ENCODE measurements at regions not wholly inside any gene's neighbourhood (a gene's known extent, or its start where the extent isn't known, plus 50 kb on each side); places are given as distances from the start of the nearest gene placed in this dataset.

DNA sequence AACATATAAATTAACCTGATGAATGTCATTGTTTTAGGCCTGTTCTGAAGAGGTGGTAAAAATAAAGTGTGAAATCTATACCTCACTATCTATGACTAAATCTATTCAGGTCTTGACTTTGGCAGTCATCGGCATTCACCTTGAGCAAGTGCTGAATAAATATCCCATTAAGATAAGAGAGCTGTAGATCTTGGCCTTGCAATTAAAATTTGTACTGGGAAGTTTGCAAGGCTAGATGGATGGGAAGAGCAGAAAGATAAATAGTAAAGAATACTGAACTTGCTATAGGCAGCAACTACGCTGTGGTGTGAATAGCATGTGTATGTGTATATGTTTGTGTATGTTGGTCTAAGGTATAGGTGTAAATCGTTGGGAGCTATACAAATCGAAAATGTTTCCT lies 325.9 kb upstream of the PRICKLE1 start:
- no peaks in the 10 kb centered on the region for H3K9me3 ChIP-seq (replicated peaks; ENCODE audit: control insufficient read depth, insufficient read depth, low read length)
- no peak overlapping the region for H3K27ac ChIP-seq (ENCODE audit: insufficient read depth, low read depth, low read length)
- no peaks in the 10 kb centered on the region for H4K20me1 ChIP-seq (replicated peaks; ENCODE audit: control insufficient read depth, extremely low read depth, insufficient read depth, low read length)
- H3K9ac ChIP-seq (replicated peaks; ENCODE audit: extremely low read depth, insufficient read depth, low read length): no peak overlapping the region
- BruUV-seq (replicated peaks): no TSS peak
- no peaks in the 10 kb centered on the region for H3K27me3 ChIP-seq (ENCODE audit: control insufficient read depth in 2 of 2, insufficient read depth in 2 of 2, low read length in 2 of 2)
- no peaks in the 10 kb centered on the region for H3K79me2 ChIP-seq (ENCODE audit: control insufficient read depth, insufficient read depth, low read length)
- H3K4me2 ChIP-seq (ENCODE audit: insufficient read depth, low read length): no peak overlapping the region
- TF ChIP-seq POLR2AphosphoS5 (IDR thresholded peaks at IDR 0.05; ENCODE audit: insufficient read depth, low read depth, low read length): no peak
- H3K36me3 ChIP-seq (ENCODE audit: control insufficient read depth in 2 of 2, extremely low read depth in 1 of 2, insufficient read depth in 2 of 2, low read length in 2 of 2): no peaks in the 10 kb centered on the region
- DNase-seq (ENCODE audit: low read depth, low spot score): no peak
- ChIA-PET POLR2A (no interaction called here), CTCF (interaction anchor here (1.0 kb wide), 1 partner anchor 46 kb away, joined by 3 read pairs; no protein-coding TSS in a partner anchor)
- H3K9me1 ChIP-seq (replicated peaks; ENCODE audit: control insufficient read depth, extremely low read depth, insufficient read depth, low read length): no peaks in the 10 kb centered on the region
- H2AFZ ChIP-seq (ENCODE audit: low read depth, low read length): no peak overlapping the region
- H3K4me1 ChIP-seq (ENCODE audit: control insufficient read depth, extremely low read depth, insufficient read depth, low read length): no peaks in the 10 kb centered on the region
- intact Hi-C loops (cut with micrococcal nuclease) (no loop called here), dilution Hi-C loops (cut with MboI; ENCODE audit: extremely low pct_ligation_motif_present, low sequenced_read_pairs) (no loop called here)
- no peak overlapping the region for H3K4me3 ChIP-seq (replicated peaks in 1 of 3; ENCODE audit: insufficient read depth in 1 of 3, low read depth in 1 of 3, low read length in 3 of 3)
- FAIRE-seq: no peak

DNA sequence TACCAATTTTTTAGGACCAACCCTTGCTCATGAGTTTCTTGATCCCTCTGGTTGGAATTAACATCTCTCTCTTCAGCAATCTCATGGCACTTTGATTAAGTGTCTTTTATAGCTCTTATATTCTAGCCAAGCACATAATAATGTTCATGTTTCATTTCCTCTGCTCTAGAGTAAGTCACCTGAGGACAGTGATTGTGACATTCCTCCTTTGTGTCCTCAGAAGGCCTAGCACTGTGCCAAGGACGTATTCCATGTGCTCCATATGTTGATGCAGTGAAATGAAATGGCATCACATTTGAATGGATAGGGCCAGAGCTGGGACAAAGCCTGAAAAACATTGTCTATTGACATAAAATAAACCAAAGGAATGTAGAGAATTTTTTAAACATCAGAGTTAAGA lies 322.8 kb upstream of the PRICKLE1 start:
- ChIA-PET CTCF (interaction anchor here (0.8 to 1.0 kb wide), 2 partner anchors 12 to 48 kb away, joined by 3 read pairs; no protein-coding TSS in a partner anchor), POLR2A (no interaction called here)
- no peak overlapping the region for H3K4me3 ChIP-seq (replicated peaks in 1 of 3; ENCODE audit: insufficient read depth in 1 of 3, low read depth in 1 of 3, low read length in 3 of 3)
- H3K27ac ChIP-seq (ENCODE audit: insufficient read depth, low read depth, low read length): no peak overlapping the region
- H3K27me3 ChIP-seq (ENCODE audit: control insufficient read depth in 2 of 2, insufficient read depth in 2 of 2, low read length in 2 of 2): no peaks in the 10 kb centered on the region
- DNase-seq (ENCODE audit: low read depth, low spot score) (no peak), FAIRE-seq (no peak)
- intact Hi-C loops (cut with micrococcal nuclease): no loop called here
- H3K36me3 ChIP-seq (ENCODE audit: control insufficient read depth in 2 of 2, extremely low read depth in 1 of 2, insufficient read depth in 2 of 2, low read length in 2 of 2): no peaks in the 10 kb centered on the region
- TF ChIP-seq, protein P1, sequence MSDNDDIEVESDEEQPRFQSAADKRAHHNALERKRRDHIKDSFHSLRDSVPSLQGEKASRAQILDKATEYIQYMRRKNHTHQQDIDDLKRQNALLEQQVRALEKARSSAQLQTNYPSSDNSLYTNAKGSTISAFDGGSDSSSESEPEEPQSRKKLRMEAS (IDR thresholded peaks at IDR 0.05; ENCODE audit: insufficient read depth, insufficient read length): no peak
- TF ChIP-seq EZH2 (IDR thresholded peaks at IDR 0.05; ENCODE audit: borderline replicate concordance, low read depth, low read length, severe bottlenecking) (no peak), MYC (IDR thresholded peaks at IDR 0.05; ENCODE audit: low read depth, low read length) (no peak), JUN (IDR thresholded peaks at IDR 0.05; ENCODE audit: borderline replicate concordance, insufficient read depth, insufficient read length, low read depth) (no peak), GATA2 (IDR thresholded peaks at IDR 0.05; ENCODE audit: insufficient read depth, insufficient read length, low read depth, low read length) (no peak)
- TF ChIP-seq, protein P2, sequence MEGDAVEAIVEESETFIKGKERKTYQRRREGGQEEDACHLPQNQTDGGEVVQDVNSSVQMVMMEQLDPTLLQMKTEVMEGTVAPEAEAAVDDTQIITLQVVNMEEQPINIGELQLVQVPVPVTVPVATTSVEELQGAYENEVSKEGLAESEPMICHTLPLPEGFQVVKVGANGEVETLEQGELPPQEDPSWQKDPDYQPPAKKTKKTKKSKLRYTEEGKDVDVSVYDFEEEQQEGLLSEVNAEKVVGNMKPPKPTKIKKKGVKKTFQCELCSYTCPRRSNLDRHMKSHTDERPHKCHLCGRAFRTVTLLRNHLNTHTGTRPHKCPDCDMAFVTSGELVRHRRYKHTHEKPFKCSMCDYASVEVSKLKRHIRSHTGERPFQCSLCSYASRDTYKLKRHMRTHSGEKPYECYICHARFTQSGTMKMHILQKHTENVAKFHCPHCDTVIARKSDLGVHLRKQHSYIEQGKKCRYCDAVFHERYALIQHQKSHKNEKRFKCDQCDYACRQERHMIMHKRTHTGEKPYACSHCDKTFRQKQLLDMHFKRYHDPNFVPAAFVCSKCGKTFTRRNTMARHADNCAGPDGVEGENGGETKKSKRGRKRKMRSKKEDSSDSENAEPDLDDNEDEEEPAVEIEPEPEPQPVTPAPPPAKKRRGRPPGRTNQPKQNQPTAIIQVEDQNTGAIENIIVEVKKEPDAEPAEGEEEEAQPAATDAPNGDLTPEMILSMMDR (IDR thresholded peaks at IDR 0.05; ENCODE audit: extremely low read depth in 1 of 2, insufficient read depth in 1 of 2, low read depth in 1 of 2, low read length in 2 of 2): no peak
- H4K20me1 ChIP-seq (replicated peaks; ENCODE audit: control insufficient read depth, extremely low read depth, insufficient read depth, low read length): no peaks in the 10 kb centered on the region
- H3K9me3 ChIP-seq (replicated peaks; ENCODE audit: control insufficient read depth, insufficient read depth, low read length): no peaks in the 10 kb centered on the region
- no peaks in the 10 kb centered on the region for H3K4me1 ChIP-seq (ENCODE audit: control insufficient read depth, extremely low read depth, insufficient read depth, low read length)
- H3K79me2 ChIP-seq (ENCODE audit: control insufficient read depth, insufficient read depth, low read length): no peaks in the 10 kb centered on the region
- H3K9ac ChIP-seq (replicated peaks; ENCODE audit: extremely low read depth, insufficient read depth, low read length): no peak overlapping the region
- BruUV-seq (replicated peaks): no TSS peak
- H3K4me2 ChIP-seq (ENCODE audit: insufficient read depth, low read length): no peak overlapping the region
- no peaks in the 10 kb centered on the region for H3K9me1 ChIP-seq (replicated peaks; ENCODE audit: control insufficient read depth, extremely low read depth, insufficient read depth, low read length)
- dilution Hi-C loops (cut with MboI; ENCODE audit: extremely low pct_ligation_motif_present, low sequenced_read_pairs): no loop called here
- no peak overlapping the region for H2AFZ ChIP-seq (ENCODE audit: low read depth, low read length)

Measured in endothelial cell of umbilical vein (primary cell).